NCI-H82 treated with DMSO at 0.1 percent for 48 hours (cell line): ENCODE measurements at regions not wholly inside any gene's neighbourhood (a gene's known extent, or its start where the extent isn't known, plus 50 kb on each side); places are given as distances from the start of the nearest gene placed in this dataset.
"Not testable (repeated sequence)": the region's sequence is repeated elsewhere in the genome, so short reads cannot be mapped to it uniquely, and the experiment has no call there.

Experiments used
- DNase-seq: peaks from one replicate; lab custom pipeline; 2025; ENCODE audit not compliant: unreplicated experiment; lab: John Stamatoyannopoulos, UW

DNA sequence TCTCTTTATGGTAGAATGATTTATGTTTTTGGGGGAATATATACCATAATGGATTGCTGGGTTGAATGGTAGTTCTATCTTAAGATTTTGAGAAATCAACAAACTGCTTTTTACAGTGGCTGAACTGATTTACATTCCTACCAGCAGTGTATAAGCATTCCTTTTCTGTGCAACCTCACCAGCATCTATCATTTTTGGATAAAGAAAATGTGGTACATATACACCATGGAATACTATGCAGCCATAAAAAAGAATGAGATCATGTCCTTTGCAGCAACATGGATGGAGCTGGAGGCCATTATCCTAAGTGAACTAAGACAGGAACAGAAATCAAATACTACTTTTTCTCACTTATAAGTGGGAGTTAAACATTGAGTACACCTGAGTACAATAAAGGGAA, 746.4 kb downstream of the MAT2B start:
- not testable (repeated sequence) for DNase-seq

DNA sequence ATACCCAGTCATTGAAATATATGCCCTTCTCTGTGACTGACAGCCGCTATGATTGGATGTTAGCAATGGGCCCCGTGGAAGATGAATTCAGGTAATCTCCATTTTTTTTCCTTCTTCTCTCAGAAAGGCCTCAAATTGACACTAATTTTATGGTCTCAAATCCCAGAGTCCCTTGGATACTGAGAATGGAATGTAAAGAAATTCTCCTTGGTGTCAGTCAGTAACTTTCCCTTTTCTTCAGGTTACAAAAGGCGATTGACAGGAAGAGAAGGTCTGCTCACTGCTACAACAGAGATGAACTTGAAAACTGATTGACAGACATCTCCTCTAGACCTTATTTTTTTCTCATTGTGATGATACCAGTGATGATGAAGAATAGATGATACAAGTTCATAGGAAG, 748.3 kb downstream of the MAT2B start:
- no peak for DNase-seq

DNA sequence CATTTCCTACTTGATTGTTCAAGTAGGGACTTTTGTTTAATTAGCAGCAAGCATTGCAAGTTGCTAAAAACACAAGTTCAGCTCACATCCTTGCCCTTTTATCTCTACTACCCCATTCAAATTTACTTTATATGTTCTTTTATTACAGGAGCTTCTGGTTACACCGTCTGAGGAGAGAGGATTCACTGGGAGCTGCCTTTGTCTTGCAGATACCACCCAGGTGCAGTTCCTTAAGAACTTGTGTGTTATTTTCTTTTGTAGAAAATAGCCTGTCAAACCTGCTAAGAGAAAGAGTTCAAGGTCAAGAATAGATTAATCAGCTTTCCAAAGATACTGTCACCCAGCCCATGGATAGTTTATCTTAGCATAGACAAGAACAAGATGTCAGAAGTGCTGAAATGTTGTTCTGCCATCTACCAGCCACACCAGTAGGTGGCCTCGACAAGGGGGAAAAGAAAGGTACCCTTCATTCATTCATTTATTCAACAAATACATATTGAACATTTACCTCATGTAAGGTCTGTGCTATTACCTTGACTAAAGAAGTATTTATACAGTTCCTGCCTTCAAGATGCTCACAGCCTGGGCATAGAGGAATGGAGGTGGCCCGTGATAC, 750.3 kb downstream of the MAT2B start:
- DNase-seq = no peak

DNA sequence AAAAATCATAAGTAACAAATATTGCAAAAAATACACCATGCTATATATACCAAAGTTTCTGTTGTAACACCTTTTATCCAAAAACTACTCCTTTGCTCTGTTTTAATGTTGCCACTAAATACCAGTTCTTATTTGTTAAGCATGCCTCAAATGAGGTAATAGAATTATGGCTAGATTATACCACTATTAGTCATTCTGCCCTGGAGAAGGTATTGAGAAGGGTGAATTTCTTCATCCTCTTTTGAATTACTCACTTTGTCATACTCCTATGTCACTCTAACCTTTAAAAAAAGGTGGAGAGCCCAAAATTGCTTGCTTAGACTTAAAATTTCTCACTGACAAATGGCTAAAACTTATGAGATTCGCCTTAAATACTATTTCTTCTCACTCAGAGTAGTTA, 750.9 kb downstream of the MAT2B start:
- DNase-seq = no peak

DNA sequence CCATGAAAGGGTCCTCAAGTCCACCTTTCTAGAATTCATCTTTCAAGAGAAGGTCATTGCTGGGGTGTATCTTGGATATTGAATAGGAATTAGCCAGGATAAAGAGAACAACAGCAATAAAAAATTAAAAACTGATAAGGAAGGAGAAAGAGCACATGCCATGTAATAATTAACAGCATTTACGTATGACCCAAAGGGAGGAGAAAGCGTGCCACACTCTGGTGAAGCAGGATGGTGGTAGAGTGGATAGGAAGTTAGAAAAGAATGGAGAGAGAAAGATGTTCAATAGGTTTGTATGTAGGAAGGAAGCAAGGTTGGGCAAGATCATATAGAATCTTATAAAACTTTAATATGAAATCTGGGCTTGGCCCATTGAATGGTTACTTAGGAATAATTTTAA, 751.5 kb downstream of the MAT2B start:
- DNase-seq = no peak

DNA sequence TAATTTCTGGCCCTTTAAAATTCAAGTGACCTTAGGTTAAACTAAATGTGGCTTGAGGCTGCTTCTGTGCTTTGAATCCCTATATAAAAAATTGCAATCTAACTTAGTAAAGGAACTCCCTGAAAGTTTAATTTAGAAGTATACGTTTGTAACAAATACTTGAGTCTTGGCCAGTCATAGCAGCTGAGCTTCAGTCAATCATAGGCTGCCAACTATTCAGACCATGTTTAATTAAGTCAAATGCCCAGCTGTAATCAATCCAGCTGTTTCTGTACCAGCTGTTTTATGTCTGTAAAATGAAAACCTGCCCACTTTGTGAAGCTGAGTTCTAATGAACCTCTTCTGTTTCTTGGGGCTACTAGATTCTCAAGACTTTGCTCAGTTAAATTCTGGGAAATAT, 760.1 kb downstream of the MAT2B start:
- no peak for DNase-seq

DNA sequence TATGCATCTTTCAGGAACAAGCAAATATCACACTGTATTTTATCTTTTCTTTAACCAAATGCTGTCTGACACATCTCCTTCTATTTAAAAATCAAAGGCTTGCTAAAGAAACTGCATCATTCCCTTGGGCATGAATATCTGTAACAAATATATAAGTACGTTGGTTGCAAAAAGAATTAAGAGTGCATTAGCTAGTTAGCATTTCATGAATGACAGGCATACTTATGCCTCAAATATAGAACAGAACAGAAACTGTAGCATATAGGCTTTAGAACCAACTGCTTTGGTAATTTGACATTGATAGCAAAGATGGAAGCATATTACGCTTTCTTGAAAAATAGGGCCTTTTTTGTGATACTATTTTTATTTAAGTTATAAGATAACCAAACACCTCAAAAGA, 761.2 kb downstream of the MAT2B start:
- DNase-seq = no peak

DNA sequence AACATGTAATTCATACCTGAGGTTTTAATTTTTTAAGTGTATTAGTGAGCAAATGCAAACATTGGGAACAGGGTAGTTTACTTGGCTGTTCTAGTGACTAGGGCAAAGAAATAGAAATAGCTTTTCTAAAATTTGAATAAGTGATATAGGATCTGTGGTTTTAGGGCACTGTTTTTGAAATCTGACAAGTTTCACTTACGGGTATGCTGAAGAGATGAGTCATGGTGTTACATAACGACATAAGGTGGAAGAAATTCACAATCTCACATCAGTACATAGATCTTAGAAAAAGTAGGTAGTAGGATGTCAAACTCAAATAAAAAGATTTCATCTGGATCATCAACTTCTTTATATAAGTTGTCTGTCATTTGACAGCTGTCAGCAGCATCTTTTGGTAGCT, 772.3 kb downstream of the MAT2B start:
- no peak for DNase-seq

DNA sequence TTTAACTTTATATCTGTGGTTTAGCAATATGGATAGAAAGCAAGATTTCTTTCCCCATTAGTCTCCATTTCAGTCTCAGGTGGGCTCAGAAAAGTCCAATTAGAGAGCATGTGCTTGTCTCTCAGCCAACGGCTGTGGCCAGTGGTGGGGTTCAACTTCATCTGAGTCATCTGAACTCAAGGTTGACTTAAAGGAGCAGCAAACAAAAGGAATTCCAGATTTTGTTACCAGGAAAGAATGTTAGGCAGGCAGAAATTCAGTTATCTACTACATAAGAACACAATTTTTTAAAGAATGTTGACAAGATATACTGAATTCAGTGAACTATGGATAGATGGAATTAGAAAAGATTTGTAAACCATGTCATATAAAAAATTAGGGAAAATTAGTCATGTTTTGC, 784.1 kb downstream of the MAT2B start:
- no peak for DNase-seq

DNA sequence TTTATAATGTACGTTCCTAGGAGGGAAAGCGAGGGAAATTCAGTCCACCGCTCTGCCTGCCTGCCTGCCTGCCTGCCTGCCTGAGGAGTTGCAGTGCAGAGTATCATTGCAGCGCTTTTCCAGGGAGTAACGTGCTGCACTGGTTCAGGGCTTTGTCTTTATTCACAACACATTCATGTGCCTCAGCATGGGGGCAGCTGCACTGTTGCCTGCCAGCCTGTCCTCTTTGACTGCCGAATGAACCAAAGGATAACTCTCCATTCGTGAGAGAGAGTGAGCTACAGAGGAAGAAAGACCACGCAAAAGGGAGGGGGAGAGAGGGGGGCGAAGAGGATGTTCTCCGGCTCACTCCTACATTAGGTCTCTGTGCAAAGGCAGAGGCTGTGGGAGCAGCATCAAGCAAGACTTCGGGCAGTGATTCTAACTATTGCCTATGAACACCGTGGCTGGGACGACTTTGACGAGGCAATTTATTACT, 791.2 kb downstream of the MAT2B start:
- DNase-seq = no peak

DNA sequence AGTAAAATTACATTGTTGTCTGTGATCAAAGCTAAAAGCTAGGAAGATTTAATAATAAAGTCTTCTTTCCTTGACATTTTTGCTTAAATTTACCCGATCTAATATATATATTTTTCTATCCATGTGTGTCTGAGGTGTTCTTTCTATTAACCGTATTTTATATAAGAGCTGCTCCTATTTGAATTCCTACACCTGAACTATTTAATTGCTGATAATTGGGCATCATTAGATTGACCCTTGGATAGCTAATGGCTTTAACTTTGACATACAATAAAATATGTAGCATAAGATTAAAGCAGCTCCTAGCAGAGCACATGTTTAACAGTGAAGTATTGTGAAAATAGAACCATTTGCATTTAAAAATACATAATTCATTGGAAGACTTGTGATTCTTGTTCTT, 792.7 kb downstream of the MAT2B start:
- no peak for DNase-seq

DNA sequence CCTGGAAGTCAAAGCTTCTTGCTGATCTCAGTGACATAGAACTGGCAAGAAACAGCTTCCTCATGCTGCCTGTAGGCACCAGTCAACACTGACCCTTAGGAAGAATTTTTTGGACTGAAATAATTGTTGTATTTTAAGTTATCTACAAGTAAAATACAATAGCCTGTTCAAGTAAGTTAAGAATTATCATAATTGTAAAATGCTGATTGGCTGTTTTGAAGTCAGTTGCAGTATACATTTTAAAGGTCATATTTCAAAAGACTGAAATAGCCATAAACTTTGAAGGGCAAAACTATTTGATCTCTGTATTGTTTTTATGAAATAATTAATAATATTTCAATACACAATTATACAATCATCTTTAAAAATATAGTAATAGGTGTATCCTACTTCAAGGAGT, 794.9 kb downstream of the MAT2B start:
- no peak for DNase-seq

DNA sequence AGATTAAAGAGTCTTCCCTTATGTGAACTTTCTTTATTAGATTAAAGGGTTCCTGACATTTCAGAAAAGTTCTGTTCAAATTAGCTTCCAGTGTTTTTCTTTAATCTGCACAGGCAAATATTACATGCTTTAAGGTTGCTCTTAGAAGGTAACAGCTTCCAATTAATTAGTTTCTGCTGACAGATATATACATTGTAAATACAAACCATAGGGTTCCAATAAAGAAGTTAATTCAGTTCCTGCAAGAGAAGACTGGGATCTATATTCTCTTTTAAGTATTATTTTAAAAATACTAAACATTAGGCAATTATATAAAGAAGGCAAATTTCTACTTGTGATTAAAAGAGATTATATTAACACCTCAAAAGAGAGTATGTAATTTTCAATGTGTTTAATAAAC, 795.7 kb downstream of the MAT2B start:
- no peak for DNase-seq

DNA sequence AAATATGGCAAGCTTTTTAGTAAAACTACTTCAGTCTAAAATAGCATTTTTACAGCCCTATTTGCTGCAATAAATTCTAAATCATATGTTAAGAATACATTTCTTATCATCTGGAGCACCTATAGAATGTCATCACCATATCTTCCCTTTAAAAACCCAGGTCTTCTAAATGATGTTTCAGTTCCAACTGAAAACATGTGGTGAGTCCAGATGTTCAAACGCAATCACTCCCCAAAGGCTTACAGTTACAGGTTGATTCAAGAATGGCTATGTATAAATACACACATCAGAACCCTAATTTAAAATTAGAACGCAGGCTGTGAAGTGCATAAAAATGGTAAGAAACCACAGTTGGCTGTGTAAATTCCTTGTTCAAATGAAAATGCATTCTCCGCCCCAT, 796.3 kb downstream of the MAT2B start:
- no peak for DNase-seq

DNA sequence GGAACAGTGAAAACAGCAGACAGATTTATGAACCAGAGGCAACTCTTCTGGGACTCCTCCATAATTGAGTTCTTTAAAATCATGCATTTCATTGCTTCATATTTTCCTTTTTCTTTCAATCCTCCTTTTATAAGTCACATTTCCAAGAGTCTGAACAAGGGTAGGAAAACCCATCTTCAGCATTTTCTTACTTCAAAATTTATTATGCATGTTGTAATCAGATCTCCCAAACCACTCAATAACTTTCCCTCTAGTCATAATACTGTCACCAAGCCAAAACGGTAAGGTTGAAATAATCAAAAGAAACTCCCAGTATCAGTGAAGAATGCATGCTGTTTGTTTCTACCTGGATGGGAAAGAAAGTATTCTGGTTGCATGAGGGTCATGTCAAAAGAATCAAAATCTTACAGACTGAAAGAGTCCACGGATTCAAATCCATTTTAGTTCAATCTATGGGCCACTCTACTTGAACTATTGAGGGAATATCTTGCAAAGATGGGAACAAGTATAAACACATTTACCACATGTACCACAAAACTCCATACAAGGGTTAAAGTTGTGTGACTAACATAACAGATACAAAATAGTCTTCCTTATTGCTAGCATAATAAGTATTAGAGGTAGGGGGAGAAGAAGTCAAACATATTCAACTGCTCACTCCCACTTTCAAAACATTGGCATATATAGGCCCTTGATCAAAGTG, 797.3 kb downstream of the MAT2B start:
- no peak for DNase-seq

DNA sequence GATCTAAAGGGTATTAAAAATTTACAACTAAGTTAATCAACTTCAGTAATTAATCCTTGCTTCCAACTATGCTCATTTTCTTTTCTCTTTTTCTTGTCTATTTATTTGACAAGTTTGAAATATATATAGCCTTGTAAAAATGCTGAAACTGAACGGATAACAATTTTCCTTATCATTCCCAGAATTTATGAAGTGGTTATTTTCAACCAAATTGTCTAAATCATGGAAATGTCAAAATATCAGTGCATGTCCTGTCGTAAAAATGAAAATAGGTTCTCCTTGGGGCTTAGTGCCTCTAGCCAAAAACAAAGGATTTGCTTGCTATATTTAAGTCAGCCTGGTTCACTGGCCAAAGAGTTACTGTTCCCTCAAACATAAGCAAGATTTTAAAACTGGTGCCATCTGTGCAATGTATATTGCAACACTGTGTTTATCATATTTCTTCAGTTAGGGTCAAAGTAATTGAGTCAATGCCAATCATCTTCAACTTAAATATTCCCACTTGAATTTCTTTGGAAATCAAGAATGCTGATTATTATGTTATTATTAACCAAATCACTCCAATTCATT, 798.3 kb downstream of the MAT2B start:
- no peak for DNase-seq

DNA sequence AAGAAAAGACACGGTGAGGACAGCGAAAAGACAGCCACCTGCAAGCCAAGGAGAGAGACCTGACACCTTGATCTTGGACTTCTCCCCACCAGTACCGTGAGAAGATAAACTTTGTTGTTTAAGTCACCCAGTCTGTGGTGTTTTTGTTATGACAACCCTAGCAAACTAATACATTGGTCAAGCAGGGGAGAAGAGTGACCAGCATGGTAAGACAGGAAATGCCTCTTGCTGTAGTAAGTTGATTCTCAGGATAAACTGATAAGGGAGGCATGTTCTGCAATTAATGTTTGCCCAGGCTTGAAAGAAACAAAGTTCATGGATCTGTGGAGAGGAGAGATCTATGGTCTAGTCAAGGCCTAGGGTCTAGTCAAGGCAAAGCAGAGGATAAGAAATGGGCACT, 801.2 kb downstream of the MAT2B start:
- DNase-seq = no peak

DNA sequence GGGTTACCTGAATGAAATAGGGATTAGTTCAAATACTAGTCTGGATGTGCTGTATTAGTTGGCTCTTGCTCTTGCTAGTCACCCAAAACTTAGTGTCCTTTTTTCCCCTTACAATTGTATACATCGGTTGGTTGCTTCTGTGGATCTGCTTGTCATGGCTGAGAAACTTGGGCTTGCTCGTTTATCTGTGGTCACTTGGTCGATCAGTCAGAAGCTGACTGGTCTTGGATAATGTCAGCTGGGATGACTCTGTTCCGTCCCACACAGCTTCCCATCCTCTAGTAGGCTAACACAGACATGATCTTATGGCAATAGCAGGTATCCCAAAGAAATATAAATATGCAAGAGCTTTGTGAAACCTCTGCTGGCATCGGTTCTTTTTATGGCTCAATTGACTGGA, 807.4 kb downstream of the MAT2B start:
- DNase-seq = no peak

DNA sequence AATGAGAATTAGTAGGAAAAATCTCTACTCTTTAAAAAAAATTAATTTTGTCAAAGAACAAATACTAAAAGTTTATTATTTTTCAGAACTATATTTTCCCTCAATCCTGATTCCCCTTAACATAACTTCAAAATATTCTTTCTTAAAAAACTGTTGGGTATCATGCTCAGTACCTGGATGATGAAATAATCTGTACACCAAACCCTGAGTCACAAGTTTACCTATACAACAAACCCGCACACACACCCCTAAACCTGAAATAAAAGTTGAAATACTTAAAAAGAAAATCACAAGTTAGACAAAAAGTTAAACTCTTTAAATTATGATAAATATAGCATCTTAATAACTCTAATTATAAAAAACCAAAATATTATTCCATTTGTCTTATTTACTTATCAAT, 812.3 kb downstream of the MAT2B start:
- no peak for DNase-seq

DNA sequence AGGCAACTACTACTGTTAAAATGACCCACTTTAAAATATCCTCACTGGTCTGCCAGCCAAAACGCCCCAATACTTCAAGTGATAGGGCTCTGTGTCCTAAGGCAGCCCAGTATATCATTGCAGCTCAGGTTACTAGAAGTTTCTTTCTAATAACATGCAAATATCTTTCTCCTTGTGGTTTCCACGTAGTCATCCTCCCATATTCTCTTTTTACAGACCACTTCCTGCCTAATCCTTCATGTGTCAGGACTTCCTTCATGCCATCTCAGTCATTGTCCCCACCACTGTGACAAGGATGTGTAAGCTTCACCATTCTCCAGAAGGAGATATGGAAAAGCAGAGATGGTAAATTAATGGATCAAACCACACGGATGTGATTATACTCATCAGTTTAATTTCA, 813.7 kb downstream of the MAT2B start:
- no peak for DNase-seq

DNA sequence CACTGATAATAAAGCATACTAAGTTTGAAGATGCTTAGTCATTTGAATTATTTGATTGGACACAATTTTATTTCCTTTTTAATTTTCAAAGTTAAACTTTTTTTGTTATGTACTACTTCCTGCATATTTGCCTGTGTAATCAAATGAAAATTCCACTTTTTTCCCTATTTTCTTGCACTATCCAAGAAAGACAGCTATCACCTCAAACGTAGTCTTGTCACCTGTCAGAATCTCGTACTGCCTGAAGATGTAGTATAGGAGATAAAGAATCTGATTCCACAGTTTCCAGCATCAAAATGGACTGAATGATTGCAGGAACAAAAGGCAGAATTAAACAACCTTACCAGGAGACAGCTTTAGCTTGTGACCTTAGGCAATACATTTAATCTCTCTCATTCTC, 818.8 kb downstream of the MAT2B start:
- no peak for DNase-seq

DNA sequence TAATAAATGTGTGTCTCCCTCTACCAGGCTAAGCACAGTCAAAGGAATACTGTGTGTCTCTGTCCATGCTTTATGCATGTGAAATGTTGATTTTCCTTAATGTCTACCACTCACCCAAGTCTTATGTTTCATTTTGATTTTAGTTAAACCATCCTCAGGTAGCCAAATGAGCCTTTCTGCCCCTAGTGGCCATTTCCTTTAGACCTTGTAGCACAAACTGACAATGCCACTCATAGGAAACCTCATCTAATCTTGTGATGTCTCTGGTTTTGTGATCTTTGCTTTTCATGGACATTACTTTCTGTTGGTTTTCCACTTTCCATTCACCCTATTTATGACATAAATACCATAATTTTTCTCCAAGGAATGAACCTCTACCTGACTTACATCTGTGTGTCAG, 820.8 kb downstream of the MAT2B start:
- no peak for DNase-seq

DNA sequence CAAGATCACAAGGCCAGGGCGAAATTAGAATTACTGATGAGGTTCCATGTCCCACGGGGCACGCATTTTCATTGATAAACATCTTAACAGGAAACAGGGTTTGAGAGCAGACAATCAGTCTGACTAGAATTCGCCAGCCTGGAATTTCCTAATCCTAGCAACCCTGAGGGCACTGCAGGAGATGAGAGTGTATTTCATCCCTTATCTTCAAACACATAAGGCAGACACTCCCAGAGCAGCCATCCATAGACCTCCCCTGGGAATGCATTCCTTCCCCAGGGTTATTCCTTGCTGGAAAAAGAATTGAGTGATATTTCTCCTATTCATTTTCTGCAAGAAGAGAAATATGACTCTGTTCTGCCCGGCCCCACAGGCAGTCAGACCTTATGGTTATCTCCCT, 821.7 kb downstream of the MAT2B start:
- DNase-seq = not testable (repeated sequence)
